ENCODE measurements at regions not wholly inside any gene's neighbourhood (a gene's known extent, or its start where the extent isn't known, plus 50 kb on each side); places are given as distances from the start of the nearest gene placed in this dataset.

- TF ChIP-seq POLR2A (IDR thresholded peaks at IDR 0.05): no peak
- TF ChIP-seq CTCF (IDR thresholded peaks at IDR 0.05): no peak
- no peaks in the 10 kb centered on the region for H3K9me3 ChIP-seq
- H3K27ac ChIP-seq: no peak overlapping the region
- DNase-seq: no peak
- no peak overlapping the region for H3K4me3 ChIP-seq
- H3K36me3 ChIP-seq: no peaks in the 10 kb centered on the region
- H3K27me3 ChIP-seq: no peaks in the 10 kb centered on the region
- H3K4me1 ChIP-seq: no peaks in the 10 kb centered on the region
Observed at GRCh38 chr5:4225741-4226140, 630.1 kb downstream of the IRX1 start.

DNA sequence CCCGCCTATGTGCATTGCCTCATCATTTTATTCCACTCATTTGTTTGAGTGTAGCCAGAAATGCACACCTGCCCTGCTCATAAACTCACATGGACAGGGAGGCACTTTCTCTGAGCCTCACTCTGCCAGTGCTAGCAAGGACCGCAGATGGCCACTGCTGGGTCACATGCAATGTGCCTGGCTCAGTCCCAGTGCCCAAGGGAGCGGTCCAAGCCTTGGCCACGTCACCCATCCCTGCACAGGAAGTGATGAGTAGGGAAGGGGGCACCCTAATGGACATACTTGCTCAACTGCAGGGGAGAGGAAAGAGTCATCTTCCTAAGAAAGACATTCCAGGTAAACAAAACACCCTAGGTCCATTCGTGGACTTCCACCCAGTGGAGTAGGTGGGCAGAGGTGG is 630.9 kb downstream of the IRX1 start:
- no peak overlapping the region for H3K4me3 ChIP-seq
- no peaks in the 10 kb centered on the region for H3K36me3 ChIP-seq
- no peaks in the 10 kb centered on the region for H3K4me1 ChIP-seq
- no peak for TF ChIP-seq CTCF (IDR thresholded peaks at IDR 0.05)
- TF ChIP-seq POLR2A (IDR thresholded peaks at IDR 0.05): no peak
- H3K9me3 ChIP-seq: no peaks in the 10 kb centered on the region
- no peaks in the 10 kb centered on the region for H3K27me3 ChIP-seq
- H3K27ac ChIP-seq: no peak overlapping the region
- DNase-seq: peak in 1 of 3 donors; percentile 67

- no peak for TF ChIP-seq POLR2A (IDR thresholded peaks at IDR 0.05)
- no peak for TF ChIP-seq CTCF (IDR thresholded peaks at IDR 0.05)
- Histone ChIP-seq H3K27ac (no peak overlapping the region), H3K4me3 (no peak overlapping the region), H3K27me3 (no peaks in the 10 kb centered on the region), H3K9me3 (no peaks in the 10 kb centered on the region), H3K36me3 (no peaks in the 10 kb centered on the region), H3K4me1 (no peaks in the 10 kb centered on the region)
- DNase-seq: no peak
Observed at GRCh38 chr5:4228708-4229107, 633.1 kb downstream of the IRX1 start.

- TF ChIP-seq POLR2A (IDR thresholded peaks at IDR 0.05) (no peak), CTCF (IDR thresholded peaks at IDR 0.05) (no peak)
- peaks cover 0 to 4% (median 0%) of the 10 kb centered on the region in 4 donors for H3K9me3 ChIP-seq
- H3K36me3 ChIP-seq: no peaks in the 10 kb centered on the region
- no peaks in the 10 kb centered on the region for H3K4me1 ChIP-seq
- H3K4me3 ChIP-seq: no peak overlapping the region
- no peak for DNase-seq
- no peaks in the 10 kb centered on the region for H3K27me3 ChIP-seq
- H3K27ac ChIP-seq: no peak overlapping the region
Observed at GRCh38 chr5:4229414-4230292, 634.0 kb downstream of the IRX1 start.

GRCh38 chr5:4230471-4230785 is 634.8 kb downstream of the IRX1 start:
- DNase-seq: no peak
- no peak overlapping the region for H3K27ac ChIP-seq
- TF ChIP-seq CTCF (IDR thresholded peaks at IDR 0.05) (no peak), POLR2A (IDR thresholded peaks at IDR 0.05) (no peak)
- no peaks in the 10 kb centered on the region for H3K36me3 ChIP-seq
- H3K4me3 ChIP-seq: no peak overlapping the region
- H3K9me3 ChIP-seq: peaks cover 0 to 7% (median 0%) of the 10 kb centered on the region in 4 donors
- H3K4me1 ChIP-seq: no peaks in the 10 kb centered on the region
- no peaks in the 10 kb centered on the region for H3K27me3 ChIP-seq

All from Peyer's patch (tissue), 4 donors.